Cerebellar cortex (tissue), 1 donor: ENCODE measurements at regions not wholly inside any gene's neighbourhood (a gene's known extent, or its start where the extent isn't known, plus 50 kb on each side); places are given as distances from the start of the nearest gene placed in this dataset.

Source experiments
- DNase-seq: peaks from one replicate; pipeline ENCODE4 v3.0.0-alpha.2; 2015; ENCODE audit warnings: low spot score

DNA sequence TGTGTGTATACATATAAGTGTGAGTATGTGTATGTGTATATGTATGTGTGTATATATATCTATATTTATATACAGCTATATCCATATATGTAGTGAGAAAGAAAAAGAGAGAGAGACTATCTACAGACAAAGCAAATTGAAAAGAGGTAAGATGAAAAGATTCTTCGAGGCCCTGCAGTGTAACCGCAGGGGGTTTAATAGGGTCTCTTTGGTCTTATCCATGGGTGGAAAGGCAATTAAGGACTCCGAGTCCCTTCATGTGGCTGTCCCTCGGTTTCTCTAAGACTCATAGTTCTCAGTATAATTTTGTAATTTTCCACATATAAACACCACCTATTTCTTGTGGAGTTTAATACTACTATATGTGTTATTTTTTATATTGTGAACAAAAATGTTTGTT lies 50.6 kb upstream of the JAZF1 start:
- DNase-seq = no peak

DNA sequence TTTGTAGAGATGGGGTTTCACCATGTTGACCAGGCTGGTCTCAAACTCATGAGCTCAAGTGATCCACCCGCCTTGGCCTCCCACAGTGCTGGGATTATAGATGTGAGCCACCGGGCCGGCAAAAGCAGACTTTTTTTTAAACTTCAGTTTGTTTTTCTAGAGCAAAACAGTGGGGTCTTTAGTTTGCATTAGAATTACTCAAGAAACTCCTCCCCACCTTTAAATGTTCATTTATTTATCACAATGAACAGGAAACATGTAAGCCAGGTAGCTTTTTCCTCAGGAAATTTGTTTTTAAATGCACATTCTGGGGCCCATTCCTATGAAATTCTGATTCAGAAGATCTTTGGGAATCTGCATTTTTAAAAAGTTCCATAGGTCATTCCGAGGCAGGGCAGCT lies 56.0 kb upstream of the JAZF1 start:
- no peak for DNase-seq

DNA sequence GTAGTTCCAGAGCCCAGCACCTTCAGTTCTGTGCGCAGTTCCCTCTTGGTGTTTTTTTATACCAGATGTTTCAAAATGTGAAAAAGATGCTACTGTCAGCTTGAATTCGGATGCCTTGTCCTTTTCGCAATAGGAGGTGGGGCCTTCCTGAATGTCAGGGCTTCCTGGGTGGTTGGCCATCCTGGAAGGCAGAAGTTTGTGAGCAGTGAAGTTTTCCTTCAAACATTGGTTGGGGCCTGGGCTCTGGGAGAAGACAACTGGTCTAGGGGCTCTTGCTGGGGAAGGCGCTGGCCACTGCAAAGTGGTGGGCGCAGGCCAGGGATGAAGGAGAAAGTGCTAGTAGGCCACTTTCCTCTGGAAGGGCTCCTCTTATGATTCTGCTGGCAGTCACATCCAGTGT lies 56.8 kb upstream of the JAZF1 start:
- DNase-seq = no peak

DNA sequence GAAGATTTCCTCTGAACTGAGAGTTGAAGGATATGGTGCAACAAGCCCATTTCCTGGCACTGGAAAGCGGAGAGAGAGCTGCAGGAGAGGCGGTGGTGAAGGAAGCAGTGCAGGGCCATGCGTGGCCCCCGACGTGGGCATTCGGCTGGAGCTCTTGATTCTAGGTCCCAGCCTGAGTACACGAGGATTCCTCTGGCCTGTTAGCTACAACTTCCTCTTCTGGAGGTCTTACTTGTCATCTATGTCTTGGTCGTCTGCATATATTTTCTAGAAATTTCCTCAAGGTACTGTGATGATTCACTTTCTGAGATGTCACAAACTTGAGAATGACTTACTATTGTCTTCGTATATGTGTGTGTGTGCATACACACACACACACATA lies 59.2 kb upstream of the JAZF1 start:
- no peak for DNase-seq

DNA sequence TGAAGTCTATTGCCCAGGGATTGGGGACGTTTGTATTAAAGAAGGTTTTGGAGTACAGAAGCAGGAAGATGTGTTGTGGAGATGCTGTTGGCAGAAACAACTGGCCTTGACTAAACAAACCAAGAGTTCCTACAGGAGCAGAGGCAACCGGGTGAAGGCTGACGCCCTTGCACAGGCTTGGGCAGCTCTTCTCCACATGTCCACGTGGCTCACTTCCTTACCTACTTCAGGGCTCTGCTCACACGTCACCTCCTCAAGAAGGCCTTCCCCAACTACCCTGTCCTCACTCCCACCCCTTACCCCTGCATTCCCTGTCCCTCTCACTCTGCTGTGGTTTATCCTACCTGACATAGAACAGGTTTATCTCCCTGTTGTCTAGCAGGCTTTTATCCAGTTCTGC lies 59.9 kb upstream of the JAZF1 start:
- no peak for DNase-seq

DNA sequence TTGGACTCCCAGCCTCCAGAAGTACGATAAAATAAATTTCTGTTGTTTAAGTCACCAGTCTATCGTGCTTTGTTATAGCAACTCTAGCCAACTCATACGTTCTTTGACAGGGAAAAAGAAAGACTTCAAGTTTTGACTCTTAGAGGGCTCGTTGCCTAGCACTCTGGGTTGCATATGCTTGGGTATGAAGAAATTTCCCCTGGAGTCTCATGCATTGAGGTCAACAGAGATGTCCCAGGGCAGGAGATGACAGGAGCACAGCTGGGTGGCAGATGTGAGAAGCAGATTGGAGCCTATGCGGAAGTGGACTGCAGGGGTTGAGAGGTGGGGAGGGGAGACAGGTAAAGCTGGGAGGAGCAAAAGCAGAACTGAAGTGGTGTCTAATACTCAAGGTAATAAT lies 63.3 kb upstream of the JAZF1 start:
- DNase-seq = no peak

DNA sequence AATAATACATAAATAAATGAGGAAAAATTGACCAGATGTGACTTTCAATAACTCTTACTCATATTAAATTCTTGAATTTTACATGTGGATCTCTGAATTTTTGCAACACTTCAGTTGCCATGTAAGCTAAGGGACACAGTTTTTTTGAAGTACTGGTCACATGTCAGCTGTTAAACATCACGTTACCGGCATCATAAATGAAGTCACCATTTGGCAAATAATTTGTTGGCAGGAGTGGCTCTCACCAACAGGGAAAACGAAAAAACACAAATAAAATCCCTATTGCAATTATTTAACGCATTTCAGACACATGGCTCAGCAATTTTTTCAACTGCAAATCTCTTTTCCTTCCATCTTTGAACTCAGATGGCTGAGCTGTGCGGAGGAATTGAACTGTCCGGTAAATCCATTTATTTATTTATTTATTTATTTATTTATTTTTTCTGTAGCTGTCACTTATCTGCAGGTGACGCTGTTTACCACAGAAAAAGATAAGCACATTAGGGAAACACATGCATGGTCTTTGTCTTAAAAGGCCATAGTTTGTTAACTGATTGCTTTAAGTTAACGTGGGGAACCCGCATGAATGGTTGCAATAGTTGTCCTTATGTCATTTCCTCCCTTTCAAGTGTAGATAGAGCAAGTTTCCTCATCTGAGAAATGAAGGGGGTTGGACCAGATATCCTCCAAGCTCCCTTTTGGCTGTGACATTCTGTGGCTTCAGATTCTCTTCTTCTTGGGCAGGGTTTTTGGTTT lies 64.7 kb upstream of the JAZF1 start:
- DNase-seq = no peak

DNA sequence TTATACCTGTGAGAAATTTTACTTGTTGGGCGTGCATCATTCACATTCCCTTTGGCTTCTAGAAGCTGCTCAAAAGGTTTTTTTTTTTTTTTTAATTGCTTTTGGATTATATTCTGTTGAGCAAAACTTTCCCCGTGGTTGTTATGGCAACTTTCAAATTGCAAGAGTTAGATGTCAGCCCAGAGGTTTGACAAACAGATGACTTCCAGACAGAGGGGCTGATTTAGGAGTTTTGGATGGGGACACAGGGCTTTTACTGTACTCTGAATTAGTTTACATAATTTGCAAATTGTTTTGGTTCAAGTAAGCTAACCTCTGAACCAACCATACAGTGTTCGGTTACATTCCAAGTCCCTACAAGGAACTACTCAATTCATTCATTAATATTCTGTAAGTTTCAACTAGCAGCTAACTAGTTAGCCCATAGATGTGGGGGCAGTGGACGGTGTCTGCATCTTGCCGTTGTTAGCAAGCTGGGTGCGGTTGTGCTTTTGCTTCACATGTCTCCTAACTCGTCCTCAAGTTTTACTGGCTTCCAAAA lies 66.4 kb upstream of the JAZF1 start:
- no peak for DNase-seq

DNA sequence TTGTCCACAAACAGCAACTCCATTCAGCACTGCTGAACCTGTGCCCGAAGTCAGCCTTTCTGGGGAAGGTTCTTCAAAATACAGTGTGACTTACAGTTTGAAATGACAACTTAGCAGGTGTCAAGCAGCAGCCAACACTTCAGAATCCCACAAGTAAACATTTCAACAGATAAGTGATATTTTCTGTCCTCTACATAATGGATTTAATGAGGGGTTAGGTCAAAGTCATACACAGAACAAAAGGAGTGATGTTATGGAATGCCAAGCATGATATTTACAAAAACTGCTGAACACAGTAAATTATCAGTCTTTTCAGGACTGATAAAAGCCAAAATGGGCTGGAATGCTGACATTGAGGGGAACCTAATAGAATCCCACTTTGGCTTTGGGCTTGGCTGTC lies 77.6 kb upstream of the JAZF1 start:
- no peak for DNase-seq

DNA sequence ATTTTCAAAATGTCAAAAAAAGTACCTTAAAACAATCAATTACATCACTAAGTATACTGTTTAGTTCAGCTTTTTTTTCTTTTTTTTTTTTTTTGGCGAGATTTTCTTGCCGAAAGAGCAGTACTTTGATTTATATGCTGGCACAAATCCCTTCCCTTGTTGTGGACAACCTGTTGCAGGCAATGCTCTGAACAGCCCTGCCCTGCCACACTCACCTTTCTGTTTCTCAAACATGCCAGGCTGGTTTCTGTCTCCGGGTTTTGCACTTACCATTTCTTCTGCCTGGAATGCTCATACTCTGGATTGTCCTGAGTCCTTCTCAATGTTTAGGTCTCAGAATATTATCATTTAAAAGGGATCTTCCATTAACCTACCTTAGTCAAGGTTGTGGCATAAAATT lies 80.4 kb upstream of the JAZF1 start:
- no peak for DNase-seq

DNA sequence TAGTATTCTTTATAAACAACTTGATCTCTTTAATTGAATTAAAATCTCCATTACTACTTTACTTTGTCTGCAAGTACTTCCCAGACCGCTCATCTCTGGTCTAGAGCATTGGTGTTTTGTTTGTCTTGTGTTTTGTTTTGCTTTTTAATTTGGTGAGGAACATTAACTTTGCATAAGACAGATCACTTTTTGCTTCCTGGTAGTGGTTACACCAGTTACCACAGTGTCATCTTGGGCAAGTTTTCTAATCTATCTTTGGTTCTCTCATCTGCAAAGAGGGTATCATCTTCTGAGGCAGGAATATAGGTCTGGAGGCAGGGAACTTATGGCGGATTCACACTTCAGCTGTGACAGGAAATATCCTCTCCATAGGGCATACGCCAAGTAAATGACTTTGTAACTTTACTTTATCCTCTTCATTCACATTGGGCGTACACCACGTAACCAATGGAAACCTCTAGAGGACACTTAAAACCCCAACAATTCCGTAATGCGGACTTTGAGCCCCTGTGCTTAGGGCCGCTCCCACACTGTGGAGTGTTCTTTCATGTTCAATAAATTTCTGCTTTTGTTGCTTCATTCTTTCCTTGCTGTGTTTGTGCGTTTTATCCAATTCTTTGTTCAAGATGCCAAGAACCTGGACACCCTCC lies 83.2 kb upstream of the JAZF1 start:
- no peak for DNase-seq

DNA sequence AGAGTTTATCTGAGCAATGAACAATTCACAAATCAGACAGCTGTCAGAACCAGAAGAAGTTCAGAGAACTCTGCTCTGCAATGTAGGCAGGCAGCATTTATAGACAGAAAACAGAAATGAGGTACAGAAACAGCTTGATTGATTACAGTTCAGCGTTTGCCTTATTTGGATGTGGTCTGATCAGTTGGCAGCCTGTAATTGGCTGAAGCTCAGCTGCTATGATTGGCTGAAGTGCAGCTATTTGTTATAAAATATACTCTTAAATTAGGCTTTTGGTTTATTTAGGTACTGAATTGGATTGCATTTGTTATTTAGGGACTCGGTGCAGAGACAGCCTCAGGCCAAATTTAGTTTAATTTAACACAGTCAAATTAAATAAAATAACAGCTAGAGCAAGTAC lies 85.8 kb upstream of the JAZF1 start:
- DNase-seq = no peak

DNA sequence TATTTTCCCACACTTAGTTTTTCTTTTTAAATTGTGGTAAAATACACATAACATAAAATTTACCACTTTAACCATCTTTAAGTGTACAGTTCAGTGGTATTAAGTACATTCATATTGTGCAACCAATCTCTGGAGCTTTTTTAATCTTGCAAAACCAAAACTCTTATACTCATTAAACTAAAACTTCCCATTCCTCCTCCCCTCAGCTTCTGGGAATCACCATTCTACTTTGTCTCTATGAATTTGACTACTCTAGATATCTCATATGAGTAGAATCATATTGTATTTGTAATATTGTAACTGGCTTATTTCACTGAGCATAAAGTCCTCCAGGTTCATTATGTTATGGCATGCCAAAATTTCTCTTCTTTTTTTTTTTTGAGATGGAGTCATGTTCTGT lies 86.4 kb upstream of the JAZF1 start:
- DNase-seq = no peak

DNA sequence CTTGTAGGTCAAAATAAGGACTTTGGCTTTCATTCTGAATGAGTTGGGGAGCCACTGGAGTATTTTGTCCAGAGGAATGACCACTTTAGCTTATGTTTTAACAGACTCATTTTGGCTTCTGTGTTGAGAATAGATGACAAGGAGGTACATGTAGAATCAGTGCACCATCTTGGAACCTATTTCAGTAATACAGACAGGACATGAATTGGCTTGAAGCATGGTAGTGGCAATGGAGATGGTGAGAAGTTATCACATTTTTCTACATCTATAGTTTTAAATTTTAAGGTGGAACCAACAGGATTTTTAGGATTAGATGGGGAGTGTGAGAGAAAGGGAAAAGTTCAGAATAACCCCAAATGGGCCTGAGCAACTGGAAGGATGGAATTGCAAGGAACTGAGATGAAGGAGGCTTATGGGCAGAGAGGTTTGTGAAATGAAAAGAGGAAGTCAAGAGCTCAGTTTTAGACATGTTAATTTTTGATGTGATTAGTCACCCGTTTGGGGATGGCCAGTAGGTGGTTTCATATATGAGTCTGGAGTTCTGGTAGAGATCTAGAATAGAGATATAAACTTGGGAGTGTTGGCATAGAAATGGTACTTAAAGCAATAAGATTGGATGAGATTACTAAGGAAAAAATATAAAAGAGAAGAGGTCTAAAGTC lies 89.2 kb upstream of the JAZF1 start:
- no peak for DNase-seq

DNA sequence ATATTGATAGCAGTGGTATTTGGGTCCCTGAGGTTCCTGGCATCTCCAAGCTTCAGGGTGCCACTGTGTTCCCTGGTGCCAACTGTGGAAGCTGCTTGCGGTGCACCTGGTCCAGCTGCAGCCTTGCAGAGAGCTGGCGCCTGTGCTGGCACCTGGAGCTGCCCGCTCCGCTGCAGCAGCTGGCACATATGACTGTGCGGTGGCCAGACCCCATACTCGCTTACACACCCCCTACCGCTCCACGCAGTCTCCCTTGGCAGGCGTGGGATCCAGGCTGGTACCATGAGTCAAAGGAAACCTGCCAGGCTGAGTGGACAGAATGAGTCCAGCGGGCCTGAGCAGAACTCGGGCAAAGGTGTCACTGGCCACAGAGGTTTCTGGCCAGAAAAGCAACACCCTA lies 89.9 kb upstream of the JAZF1 start:
- no peak for DNase-seq

DNA sequence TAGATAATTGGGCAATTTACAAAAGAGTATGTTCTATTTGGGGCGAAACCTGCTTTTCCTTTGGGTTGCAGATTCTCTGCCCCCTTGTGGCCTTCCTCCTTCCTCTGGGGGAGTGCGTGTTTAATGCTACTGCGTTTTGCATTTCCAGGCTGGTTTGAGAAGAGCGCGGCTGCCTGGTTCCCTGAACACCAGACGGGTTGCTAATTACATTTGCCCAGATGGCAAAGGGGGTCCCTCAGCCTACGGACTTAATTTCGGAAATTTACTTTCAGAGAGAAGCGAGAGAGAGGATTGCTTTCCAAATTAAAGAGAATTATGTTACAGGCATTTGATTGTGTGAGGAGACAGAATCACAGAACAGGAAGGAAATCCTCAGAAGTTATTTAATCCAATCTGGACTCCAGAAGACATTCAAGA lies 91.9 kb upstream of the JAZF1 start:
- DNase-seq = peak; percentile 63

DNA sequence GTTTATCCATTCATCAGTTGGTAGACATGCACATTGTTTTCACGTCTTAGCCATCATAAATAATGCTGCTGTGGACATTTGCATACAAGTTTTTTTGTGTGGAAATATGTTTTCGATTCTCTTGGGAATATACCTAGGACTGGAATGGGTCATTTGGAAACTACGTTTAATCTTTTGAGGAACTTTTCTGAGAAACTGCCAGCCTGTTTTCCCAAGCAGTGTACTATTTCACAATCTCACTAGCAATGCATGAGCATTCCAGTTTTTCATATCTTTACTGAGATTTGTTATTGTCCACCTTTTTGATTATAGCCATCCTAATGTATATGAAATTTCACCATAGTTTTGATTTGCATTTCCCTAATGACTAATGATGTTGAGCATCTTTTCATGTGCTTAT lies 95.7 kb upstream of the JAZF1 start:
- no peak for DNase-seq

DNA sequence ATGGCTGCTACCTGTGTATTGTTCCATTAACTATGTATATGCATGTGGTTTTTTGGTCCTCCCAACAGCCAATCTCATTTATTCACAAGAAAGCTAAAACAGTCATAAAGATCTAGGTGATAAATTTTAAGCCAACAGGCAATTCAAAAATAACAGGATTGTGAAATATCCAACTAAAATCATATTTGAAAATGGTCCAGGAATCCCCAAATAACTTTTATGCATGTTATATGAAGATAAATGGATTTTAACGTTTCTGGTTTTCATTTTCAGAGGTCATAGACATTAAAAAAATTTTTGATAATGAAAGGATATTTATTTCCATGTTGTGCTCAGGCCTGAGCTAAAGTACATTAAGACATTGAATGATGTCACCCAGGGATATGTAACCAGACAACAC lies 96.8 kb upstream of the JAZF1 start:
- DNase-seq = no peak

DNA sequence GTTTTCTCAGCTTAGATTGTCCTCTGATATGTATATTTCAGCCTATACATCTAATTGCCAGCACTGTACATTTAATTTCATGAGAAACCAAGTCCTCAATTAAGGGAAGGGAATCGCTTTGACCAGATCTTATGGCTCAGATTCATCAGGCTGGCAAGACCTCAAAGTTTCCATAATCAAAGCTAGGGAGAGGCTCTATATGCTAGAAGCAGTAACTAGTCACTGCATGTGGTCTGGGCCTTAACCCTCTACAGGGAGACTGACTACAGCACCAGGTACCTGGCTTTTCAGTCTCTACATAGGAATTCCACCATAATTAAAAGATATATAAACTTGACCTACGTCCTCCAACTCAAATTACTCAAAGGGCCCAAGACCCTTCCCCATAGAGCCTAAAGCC lies 97.4 kb upstream of the JAZF1 start:
- no peak for DNase-seq

DNA sequence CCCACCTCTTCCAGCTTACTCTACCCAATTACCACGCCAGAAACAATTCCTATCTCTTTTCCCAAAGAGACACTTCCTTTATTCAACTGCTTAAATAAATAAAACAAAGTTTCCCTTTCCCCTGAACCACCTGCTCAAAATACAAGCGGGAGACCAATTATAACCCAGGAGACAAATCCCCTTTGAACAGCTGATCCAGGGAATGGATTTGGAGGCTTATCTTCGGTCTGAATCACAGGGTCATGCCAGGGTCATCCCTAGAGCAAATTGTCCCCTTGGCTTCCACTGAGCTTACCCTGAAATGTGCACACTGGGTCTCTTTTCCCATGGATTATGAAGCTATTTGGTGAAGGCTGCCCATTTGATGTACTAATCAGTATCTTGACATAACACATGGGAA lies 99.9 kb upstream of the JAZF1 start:
- no peak for DNase-seq

DNA sequence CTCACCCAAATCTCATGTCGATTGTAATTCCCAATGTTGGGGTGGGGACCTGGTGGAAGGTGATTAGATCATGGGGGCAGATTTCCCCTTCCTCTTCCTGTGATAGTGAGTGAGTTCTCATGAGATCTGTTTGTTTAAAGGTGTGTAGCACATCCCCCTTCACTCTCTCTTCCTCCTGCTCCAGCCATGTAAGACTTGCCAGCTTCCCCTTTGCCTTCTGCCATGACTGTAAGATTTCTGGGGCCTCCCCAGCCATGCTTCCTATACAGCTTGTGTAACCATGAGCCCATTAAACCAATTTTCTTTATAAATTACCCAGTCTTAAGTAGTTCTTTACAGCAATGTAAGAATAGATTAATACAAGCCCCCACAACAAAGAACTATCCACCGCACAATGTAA lies 109.9 kb upstream of the JAZF1 start:
- DNase-seq = no peak

DNA sequence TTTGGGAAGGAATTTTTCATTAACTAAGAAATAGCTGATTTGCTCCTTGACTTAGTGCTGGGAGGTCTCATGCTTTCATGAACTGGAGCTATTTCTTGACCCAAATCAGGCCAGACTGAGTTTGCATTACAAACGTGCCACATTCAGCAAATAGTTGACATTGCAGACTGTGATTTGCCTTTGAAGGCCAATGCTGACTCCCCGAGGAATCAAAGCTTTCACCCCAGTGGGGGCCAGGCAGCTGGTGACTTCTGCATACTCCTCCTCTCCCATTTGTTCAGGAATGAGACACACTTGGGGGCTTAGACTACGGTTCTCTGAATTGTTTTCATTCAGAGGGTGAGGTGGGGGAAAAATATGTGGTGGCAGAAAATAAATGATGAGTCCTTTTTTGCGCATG lies 111.0 kb upstream of the JAZF1 start:
- no peak for DNase-seq

DNA sequence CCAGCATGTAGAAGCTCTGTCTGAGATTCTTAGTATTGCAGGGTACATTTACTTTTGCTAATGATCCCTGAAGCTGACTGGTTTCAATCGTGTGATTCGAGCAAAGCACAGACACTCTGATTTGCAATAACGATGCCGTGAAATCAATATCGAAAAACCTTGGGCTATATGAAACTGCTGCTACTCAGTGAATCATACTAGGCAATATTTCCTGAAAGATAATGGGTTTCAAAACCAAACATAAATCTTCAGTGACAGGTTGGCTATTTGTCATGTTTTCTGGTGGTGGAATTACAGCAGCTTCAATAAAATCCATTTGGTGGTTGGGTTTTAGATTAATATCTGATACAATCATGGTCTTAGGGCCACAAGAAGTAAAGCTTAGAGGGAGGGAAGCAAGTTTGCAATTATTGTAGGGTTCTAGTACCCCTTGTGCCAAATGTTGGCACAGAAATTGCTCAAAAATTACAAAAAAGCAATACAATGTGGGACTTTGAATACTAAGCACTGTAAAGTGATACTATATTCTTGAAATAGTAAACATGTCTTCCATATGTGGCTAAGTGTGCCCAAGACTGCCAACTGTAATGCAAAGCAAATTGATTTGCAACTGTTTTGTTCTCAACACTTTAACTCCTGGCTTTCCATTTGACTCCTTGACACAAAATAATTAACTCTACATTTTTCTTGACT lies 112.4 kb upstream of the JAZF1 start:
- no peak for DNase-seq
